ENCODE measurements at regions not wholly inside any gene's neighbourhood (a gene's known extent, or its start where the extent isn't known, plus 50 kb on each side); places are given as distances from the start of the nearest gene placed in this dataset.

DNA sequence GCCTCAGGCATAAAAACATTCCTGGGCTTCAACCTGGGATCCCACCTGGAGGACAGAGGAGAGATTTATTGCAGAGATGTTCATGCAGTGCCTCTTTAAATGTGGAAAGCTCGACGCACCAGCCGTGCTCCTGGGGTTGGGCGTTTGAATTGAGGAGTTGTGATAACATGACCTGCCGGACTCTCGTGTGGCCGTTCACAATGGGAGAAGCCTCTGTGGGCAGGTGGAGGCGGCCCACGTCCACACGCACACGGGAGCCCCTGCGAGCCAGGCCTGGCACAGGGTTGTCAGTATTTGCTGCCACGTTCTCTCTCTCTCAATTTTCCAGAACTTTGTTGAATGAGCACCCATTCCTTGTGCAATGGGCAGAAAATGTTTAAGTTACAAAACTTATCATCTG is 58.3 kb upstream of the PPARA start:
- no peak for DNase-seq

DNA sequence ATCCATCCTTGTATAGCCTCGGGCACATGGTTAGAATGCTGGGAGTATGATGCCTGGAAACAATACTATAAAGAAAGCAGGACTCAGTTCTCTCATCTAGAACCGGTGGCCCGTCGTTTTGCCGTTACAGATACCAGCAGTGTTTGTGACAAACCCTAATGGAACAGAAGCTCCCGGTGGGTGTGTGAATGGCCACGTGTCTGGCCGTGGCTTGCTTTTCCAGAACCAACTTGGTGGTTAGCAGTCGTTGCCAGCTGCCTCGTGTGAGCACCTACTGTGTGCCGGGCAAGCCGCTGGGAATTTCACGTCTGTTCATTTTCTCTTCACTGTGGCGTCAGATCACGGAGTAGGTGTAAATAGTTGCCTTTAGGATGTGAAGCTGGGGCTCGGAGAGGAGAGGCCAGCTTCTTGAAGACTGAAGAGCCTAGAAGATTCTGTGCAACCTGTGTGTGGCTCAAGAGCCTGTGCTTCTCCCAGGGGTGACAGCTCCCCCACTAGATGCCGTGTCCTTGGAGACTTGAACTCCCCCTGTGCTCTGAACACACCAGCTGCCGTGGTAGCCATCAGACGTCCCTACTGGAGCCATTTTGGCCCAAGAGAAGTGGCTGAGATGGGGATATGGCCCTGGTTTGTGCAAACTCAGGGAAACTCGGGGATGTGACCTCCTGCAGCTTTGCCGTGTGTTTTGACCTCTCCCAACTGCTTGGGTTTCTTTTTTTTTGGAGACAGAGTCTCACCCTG is 57.5 kb upstream of the PPARA start:
- no peak for DNase-seq

DNA sequence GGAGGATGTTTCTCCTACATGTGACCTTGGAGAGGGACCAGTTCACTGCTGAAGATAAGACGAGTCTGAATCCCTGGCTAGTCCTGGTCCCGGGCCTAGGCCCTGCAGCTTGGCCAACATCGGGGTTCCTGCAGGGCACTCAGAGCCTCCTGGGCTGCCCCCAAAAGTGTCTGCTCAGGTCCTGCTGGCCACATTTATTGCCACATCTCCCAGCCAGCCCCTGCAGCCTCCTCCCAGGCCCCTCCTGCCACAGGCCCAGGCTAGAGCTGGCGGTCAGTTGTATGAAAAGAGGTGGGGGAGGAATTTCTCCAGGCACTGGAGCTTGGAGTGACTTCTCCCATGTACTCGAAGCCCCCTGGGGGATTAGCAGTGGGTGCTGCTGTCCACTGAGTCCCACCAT is 56.5 kb upstream of the PPARA start:
- DNase-seq = no peak

GRCh38 chr22:46094676-46095075 is 55.6 kb upstream of the PPARA start:
- no peak for DNase-seq

DNA sequence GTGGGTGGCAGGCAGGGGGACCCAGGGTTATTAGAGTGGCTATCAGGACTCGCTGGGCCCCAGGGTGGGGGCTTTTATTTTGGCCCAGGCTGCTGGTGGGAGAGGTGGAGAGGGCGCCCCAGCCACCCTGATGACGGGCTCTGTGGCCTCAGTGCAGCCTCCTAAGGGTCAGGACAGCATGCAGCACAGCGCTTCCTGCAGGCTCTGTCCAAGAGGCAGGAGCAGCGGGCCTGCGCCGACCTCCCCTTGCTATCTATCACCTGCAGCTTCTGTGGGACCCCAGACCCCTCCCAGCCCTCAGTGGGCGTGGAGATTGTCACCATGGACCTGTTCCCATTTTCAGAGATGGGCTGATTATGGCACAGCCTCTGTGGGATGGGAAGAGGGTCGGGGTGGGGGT is 54.3 kb upstream of the PPARA start:
- no peak for DNase-seq

GRCh38 chr22:46096706-46097230 is 53.6 kb upstream of the PPARA start:
- no peak for DNase-seq

GRCh38 chr22:46097268-46097900 is 52.9 kb upstream of the PPARA start:
- DNase-seq = no peak

DNA sequence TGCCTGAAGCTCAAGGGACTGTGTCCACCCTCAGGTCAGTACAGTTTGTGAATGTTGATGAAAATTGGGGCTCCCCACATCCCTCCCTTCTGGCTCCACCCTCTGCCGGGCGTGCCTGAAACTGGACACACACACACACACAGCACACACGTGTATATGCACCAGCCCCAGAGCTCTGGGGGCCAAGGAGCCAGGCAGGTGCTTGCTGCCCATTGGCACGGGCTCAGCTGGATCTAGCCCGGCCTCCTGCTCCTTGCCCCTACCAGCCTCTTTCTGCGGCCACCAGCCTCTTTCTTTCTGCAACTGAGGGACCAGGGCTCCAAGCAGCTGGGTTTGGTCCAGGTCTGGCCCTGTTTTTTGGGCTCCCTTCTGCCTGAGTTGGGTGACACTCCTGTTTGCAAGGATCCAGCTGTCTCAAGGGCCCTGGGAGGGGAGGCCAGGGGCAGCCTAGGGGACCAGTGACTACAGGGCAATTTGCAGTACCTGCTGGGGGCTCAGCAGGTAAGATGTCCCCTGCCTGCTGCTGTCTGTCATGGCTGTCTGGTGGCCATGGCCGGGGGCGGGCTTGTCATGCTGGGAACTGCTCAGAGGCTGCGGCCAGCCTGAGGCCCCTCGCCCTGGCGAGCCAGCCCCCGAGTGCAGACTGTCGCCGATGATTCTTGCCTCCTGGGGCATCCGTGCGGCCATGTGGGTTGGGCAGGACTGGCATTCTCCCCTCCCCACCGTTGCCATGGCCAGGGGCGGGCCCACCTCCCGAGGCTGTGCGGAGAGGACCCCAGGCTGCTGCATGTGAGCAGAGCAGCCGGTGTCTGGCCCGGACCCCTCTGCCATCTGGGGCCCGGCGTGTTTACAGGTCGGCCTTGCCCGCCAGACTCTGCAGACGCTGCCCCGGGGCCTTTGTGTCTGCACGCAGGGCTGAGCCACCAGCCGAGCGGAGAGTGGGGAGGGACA is 51.5 kb upstream of the PPARA start:
- DNase-seq = no peak

DNA sequence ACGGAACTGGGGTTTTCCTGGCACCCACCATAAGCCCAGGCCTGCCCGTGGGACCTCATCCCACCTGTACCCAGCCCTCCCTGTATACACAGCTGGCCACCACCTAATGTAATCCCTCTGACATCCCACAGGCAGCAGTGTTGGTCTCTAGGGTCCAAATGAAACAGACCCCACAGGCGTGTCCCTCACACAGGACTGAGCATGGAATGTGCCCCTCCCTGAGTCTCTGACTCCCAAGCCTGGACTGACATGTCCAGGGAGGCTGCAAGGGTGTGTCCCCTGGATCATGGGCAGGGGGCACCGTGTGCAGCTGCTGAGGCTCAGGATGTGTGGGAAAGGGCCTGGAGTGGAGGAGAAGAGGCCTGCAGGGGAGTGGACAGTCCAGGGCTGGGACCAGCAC is 50.6 kb upstream of the PPARA start:
- no peak for DNase-seq

DNA sequence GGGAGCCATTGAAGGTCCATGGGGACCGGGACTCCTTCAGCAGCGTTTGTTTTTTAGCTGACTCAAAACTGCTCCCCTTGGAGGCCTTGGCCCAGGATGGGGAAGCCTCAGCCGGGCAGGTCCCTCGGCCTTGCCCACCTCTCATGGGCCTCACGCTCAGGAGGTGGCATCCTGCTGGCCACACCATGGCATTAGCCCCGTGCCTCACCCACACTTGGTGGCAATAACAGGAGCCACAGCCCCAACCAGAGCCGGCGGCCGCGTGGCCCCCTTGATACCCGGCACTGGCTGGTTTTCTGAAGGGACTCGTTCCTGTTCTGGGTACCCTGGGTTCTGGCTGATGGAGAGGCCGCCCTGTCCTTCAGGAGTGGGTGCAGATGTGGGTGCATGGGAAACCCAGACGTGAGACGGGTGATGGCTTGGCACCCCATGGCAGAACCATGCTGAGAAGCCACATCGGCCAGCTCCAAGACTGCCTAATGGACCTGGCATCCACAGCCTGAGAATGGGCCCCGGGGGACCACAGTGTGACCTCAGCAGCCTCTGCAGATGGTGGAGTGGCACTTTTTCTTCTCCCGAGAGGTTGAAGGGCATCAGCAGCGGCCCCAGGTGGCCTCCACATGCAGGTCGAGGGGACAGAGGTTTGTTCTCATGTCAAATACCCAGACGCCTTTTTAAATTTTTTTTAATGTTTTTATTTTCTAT is 49.8 kb upstream of the PPARA start:
- no peak for DNase-seq

Data from CD4-positive, alpha-beta T cell treated with Interleukin-4 for 4 hours (primary cell).